ENCODE measurements at regions not wholly inside any gene's neighbourhood (a gene's known extent, or its start where the extent isn't known, plus 50 kb on each side); places are given as distances from the start of the nearest gene placed in this dataset.

DNA sequence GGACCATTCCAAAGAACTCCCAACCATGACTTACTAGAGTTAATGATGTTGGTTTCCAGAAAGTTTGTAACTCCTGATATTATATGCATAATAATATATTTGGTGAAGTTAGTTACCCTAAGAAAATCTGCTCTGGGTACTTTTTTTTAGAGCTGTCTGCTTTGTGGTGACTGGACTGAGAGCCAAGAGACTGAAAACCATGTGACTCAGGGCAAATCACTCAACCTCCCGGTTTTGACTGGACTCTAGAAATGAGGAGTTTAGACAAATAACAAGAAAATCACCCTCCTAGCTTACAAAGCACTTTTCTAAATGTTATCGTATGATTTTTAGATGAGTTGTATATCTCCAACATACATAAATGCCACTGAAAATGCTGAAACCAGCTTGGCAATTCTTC, 138.3 kb upstream of the RND3 start:
- ATAC-seq (no peak), DNase-seq (ENCODE audit: missing footprints) (no peak)
- intact Hi-C loops (cut with DNase I): loop anchor here (10.0 kb wide), 1 partner anchor 159 kb away; no protein-coding TSS in a partner anchor

DNA sequence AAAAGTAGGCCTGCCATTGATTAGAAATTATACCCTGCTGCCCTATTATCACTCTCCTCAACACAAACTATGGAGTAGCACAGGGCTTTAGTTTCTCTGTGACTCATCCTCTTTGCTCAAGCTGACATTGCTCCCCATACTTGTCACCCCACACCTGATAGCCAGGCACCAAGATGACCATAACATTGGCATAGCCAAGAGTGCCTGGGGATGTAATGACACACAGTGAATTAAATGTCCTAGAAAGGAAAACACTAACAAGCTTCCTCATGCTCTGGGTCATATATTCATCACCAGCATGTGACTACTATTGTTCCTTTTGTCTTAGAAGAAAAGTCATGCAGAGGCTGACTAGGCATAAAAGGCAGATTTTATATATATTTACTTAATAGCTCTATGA, 137.8 kb upstream of the RND3 start:
- DNase-seq (ENCODE audit: missing footprints) (no peak), ATAC-seq (no peak)
- intact Hi-C loops (cut with DNase I): loop anchor here (10.0 kb wide), 1 partner anchor 159 kb away; no protein-coding TSS in a partner anchor

DNA sequence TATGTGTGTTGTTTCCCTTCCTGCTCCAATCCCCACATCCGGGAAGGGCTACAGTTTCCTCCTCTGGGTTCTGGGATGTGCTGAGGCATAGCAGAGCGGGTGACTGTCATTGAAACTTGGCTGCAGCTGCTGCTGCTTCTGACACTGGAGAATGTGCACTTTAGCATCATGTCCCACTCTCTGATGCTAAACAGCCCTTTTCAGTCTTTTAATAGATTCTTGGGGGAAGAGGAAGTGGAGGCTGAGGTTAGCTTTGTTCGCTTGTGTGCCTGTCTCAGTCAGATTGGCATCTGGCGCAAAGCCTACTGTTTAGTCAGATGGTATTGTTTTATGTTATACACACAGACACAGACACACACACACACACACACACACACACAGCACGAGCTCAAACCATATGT, 136.5 kb upstream of the RND3 start:
- intact Hi-C loops (cut with DNase I): loop anchor here (10.0 kb wide), 1 partner anchor 161 kb away; no protein-coding TSS in a partner anchor
- no peak for DNase-seq (ENCODE audit: missing footprints)
- no peak for ATAC-seq

DNA sequence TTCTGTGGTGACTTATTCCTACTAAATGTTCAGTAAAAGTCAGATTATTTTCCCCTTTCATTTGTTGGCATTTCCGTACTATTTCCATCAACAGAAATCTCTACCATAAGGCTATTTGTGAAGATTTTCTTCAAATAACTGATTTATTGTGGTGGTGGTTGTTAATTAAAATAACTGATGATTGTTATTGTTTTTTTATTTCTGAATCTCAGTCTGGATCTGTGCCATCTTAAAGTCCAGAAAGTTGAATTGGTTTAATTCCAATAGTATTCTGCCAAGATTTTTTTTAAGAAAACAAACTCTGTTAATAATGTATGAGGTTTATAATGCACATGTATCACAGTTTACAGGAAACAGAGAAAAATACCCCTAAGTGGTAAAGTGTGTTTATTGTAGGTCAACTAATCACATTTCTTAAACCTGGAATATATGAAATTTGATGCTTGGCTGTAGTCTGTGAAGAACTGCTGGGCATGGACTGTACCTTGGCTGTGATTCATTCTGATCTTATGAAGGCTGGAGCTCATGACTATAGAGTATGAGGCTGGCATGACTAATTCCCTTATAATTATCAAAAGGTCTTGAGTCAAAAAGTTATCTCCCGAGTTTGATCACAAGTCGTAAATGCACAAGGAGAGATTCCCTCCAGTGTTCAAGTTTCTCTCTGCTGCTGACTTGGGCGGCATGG, 134.2 kb upstream of the RND3 start:
- intact Hi-C loops (cut with DNase I): loop anchor here (10.0 kb wide), 1 partner anchor 163 kb away; no protein-coding TSS in a partner anchor
- ATAC-seq (peak; percentile 47), DNase-seq (ENCODE audit: missing footprints) (no peak)

DNA sequence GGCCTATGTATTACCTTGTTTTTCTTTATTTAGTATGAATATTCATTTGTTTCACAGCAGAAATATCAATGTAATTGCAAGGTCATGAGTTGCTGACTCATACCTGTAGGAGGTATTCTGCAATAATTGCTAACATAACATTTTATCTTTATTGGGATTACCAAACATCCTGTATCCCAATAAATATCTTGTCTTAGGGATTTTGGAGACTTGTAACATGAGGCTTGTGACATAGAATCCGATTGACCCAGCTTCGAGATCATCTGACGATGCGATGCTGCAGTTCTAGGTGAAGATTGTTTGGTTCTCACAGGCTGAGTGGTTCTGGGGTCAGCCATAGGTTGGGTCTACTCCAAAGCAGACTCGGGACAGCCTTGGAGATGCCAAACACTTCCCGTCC, 133.4 kb upstream of the RND3 start:
- intact Hi-C loops (cut with DNase I): loop anchor here (10.0 kb wide), 1 partner anchor 164 kb away; no protein-coding TSS in a partner anchor
- no peak for ATAC-seq

DNA sequence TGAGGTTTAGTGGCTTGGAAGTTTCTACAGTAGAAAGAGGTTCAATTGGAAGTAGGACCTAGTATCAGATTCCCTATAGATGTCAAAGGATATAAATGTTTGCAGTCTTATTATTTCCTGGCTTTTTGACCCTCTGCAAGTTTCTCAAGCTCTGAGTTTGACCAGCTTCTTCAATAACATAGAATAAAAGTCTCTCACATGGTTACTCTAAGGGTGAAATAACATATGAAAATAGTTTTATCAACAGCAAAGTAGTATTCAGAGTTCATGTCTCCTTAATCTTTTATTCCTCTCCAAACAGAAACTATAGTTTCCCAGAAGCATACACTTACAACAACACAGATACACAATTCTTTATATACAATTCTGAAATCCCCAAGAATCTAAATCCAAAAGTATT, 132.9 kb upstream of the RND3 start:
- ATAC-seq (no peak), DNase-seq (ENCODE audit: missing footprints) (no peak)
- intact Hi-C loops (cut with DNase I): loop anchor here (10.0 kb wide), 1 partner anchor 164 kb away; no protein-coding TSS in a partner anchor

More for the DNA sequence above, 133.4 kb upstream of the RND3 start:
- no peak for DNase-seq (ENCODE audit: missing footprints)

DNA sequence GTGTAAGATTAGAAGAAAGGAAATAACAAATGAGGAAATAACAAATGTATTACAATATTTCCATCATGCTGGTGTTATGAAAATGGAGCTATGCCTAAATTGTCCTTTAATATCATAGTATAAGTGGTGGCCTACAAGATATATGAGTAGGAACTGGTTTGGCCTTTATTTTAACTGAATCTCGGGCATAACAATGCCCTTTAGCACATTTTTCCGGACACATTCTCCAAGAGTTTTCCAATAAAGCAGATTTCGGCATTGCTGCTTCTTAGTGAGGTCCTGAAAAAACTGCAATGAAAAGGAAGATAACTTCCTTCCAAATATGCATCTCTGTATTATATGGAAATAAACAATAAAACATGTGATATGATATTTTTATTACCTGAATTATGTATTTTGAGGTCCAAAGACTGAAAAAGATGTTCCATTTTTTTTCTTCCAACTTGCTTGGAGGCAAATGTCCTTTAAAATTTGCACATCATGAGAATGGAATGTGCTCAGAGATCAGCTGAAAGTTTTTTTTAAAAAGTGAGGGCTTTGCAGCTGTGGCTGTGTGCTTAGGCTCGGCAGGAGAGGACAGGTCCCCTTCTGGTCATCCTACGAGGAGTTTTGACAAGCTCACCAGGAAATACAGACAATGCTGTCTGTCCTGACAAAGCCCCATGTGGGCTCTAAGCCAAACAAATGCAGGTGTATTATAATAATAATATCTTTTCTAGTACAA, 132.3 kb upstream of the RND3 start:
- no peak for DNase-seq (ENCODE audit: missing footprints)
- intact Hi-C loops (cut with DNase I): loop anchor here (10.0 kb wide), 2 partner anchors 165 to 435 kb away; no protein-coding TSS in a partner anchor

DNA sequence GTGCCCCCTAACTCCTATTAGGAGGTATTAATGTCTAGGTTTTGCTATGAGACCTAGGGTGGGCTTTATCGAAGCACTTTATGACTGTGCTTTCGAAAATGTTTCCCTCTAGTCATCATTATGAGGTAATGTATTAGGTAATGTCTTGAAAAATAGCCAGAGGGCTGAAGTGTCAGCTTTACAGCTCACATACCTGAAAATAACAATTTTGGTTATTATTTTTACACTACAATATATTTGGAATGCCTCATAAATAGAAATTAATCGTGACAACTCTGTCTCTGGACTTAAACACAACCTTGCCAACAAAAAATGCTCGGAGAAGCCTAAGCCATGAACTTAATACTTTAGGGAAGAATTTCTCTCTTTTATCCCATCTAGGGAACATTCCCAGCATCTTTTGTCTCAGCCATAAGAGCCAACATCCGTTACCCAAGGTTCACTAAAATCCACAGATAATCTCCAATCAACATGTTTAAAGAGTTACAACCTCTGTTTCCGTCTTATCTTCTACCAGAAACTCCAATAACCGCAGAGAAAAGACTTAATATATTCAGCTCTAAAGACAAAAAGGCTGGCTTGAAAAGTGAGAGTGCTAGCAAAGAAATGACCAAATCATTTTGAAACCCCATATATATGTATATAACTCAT, 130.9 kb upstream of the RND3 start:
- ATAC-seq (no peak), DNase-seq (ENCODE audit: missing footprints) (no peak)
- intact Hi-C loops (cut with DNase I): loop anchor here (10.0 kb wide), 1 partner anchor 436 kb away; no protein-coding TSS in a partner anchor

More for the DNA sequence above, 132.3 kb upstream of the RND3 start:
- peak; percentile 77 for ATAC-seq

DNA sequence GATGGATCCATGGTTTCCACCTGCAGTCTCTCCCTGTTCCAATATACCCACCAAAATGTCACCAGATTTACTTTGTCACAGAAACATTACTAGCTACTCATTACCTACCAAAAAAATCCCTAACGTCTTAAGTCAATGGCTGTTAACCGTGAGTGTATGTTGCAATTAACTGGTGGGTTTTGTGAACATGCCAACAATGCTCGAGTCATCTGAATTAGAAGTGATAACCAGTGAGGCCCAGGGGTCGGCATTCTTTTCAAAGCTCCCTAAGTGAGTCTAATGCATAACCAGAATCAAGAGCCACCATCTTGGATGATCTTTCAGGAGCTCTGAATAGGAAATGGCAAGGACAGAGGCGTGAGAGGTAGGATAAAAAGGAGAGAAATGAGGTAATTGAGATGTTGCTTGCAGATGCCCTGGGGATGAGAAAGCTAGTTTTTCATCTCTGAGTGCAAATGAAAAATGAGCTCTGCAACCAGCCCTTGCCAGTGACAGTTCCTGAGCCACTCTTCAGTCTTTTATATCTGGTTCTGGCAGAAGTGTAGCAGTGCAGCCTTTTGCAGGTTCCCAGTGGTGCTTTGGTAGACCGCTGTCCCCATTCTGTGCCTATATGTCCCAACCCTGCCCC, 130.0 kb upstream of the RND3 start:
- intact Hi-C loops (cut with DNase I): loop anchor here (10.0 kb wide), 1 partner anchor 437 kb away; no protein-coding TSS in a partner anchor
- no peak for ATAC-seq
- no peak for DNase-seq (ENCODE audit: missing footprints)

DNA sequence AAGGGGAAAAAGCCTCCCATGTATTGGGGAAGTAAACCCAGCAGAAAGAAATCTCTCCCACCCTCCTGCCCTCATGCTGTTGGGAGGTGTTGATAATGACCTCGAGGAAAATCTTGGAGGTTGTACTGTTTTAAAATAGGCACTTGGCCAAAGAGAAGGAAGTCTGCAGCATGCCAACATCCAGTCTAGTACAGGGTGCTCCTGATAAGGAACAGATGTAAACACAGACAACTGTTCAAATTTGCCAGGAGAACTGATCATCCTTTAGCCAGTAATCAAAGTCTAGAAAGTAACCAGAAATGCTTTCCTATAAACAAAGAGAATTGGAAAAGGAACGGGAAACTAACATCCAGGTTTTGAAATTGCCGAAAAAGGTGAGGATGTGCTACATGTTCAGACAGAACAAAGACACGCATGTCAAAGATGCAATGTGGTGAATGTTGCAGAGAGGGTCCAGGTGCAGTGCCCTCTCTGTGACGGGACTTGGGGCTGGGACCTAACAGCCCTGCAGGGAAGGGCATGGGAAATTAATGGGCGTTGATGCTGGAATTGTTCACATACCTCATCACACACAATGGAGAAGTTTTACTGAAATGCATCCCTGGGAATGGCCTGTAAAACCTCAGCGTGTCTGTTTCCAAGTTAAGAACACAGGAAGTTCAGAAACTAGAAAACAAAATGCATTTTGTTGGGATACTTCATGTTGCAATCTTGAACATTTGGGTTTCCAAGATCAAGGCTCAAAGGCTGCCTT, 125.7 kb upstream of the RND3 start:
- DNase-seq (ENCODE audit: missing footprints): no peak
- intact Hi-C loops (cut with DNase I): loop anchor here (5.0 to 10.0 kb wide), 2 partner anchors 442 to 1016 kb away; no protein-coding TSS in a partner anchor
- no peak for ATAC-seq

DNA sequence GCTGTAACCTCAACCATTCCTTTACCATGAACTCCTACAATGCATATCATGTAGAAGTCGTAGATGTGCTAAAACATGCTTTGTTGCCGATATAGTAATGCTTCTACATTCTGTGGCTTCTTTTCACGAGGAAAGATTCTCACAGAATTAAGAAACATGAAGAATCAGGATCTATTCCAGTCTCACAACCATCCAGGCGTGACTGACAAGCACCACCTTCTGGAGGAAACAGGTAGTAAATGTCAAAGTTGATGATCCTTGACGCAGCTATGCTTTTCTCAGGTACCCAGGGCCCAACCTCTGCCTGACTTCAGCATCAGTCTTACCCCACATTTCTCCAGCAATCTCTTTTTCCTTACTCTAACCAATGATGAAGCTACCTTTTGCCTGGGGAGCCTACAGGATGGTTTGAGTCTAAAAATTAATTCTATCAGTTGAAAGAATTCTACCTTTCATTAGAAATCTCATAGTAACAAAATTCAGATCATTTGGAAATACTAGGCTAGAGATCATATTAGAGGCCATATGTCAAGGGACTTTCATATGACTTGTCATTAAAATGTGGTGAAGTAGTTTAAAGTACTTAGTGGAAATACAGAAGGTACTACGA, 123.3 kb upstream of the RND3 start:
- ATAC-seq: no peak
- intact Hi-C loops (cut with DNase I): loop anchor here (1.0 to 10.0 kb wide), 4 partner anchors 124 to 1013 kb away; partner anchors contain the start of gene RND3

DNA sequence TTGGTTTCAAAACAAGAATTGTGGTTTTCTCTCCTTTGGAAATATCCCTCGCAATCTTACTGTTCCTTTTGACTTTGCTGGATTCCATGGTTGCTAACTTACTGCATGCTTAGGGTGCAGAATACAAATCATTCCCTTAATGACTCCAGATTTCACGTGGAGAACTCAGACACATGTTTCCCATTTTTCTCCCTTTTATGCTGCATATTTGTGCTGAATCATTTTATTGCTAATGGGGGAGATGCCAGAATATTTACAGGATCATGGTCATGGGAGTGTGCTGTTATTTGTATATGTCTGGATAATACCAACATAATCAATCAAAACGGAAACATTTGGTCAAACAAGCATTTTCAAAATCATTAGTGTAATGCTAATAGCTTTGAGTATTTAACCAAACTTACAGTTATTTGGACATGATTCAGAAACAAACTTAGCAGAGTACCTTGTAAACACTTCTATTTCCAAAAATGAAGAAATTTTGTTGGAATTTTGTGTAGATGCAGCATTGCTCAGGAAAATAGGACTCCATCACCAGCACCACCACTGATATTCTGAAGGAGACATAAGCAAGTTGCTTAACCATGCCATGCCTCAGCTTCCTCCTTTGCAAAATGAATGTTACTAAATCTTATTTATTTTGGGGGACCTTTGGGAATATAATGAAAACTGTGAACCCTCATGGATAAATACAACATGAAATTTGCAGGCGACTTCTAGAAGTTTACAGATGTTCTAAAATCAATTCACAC, 122.5 kb upstream of the RND3 start:
- DNase-seq (ENCODE audit: missing footprints): no peak
- intact Hi-C loops (cut with DNase I): loop anchor here (1.0 to 10.0 kb wide), 4 partner anchors 123 to 1013 kb away; partner anchors contain the start of gene RND3
- no peak for ATAC-seq

More for the DNA sequence above, 123.3 kb upstream of the RND3 start:
- no peak for DNase-seq (ENCODE audit: missing footprints)

DNA sequence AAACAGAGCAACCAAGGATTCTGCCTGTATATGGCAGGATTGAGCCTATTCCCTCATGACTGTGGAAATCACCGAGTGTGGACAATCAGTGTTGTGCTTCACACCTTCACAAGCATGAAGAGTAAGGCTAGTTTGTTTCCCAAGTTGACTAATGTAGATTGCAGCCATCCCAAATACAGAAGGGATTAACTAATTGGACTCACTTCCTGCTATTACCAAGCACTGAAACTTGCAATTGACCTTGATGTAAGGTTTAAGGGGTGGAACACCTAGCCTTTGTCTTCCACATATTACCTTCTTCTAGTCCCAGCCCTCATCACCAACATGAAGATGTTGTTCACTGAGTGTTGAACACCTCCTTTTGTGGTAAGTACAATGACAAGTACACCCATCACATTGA, 120.9 kb upstream of the RND3 start:
- intact Hi-C loops (cut with DNase I): no loop called here
- no peak for ATAC-seq
- DNase-seq (ENCODE audit: missing footprints): no peak

DNA sequence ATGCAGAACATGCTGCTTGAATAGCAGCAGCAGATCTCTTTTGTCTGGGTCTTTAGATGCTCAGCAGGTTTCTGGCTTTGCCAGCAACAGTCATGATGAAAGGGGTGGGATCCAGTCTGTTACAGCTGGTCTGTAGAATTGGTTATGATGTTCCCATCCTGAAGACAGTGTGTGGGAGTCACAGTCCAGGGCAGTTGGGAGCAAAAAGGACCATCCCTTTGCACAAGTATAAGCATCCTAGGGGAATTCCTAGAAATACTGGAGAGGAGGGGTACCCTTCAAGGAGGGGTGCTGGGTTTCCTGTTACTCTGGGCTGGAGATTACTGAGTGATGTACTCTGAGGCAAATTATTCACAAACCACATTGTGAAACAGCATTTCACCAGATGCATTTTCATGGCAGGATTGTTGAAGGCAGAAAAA, 119.9 kb upstream of the RND3 start:
- no peak for DNase-seq (ENCODE audit: missing footprints)
- no peak for ATAC-seq
- intact Hi-C loops (cut with DNase I): no loop called here

DNA sequence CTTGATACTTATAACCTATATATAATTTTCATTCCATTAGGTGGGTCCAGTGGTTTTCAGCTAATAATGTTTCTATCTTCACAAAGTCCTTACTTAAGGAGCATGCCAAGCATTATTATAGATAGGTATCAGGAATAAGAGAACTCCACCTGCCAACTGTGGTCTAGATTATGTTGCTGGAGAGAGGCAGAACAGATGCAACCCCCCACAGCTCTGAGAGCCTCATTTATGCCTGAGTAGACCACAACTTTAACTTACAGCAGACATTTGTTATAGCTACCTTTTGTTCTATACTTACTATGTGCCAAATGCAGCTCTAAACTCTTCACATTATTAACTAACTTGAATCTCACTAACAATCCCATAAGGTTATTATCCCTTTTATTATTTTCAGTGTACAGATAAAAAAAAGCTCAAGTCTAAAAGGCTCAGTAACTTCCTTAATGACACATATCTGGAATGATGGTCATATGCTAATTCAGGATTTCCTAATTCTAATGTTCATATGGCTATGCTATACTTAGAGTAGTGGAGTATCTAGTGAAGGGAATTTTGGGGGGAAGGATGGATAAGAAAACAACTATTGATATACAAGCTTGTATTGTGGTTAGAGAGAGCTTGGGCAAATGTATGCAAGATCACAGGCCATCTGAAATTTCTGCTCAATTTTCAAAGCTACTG, 119.1 kb upstream of the RND3 start:
- no peak for ATAC-seq
- intact Hi-C loops (cut with DNase I): no loop called here

DNA sequence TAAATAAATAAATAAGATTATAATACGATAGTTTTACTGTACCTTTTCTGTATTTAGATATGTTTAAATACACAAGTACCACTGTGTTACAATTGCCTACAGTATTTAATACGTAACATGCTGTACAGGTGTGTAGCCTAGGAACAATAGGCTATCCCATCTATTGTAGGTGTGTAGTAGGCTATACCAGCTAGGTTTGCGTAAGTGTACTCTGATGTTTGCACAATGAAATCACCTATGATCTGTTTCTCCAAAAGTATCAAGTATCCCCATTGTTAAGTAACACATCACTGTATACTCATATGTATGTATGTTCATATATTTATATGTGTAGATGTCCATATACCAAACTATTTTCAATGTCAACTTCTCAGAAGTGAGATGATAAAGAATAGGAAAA, 118.2 kb upstream of the RND3 start:
- ATAC-seq: no peak
- intact Hi-C loops (cut with DNase I): no loop called here
- no peak for DNase-seq (ENCODE audit: missing footprints)

More for the DNA sequence above, 119.1 kb upstream of the RND3 start:
- no peak for DNase-seq (ENCODE audit: missing footprints)

Data from Right ventricle myocardium inferior (tissue), 1 donor.